Prostate gland (tissue), 2 donors: ENCODE measurements at regions not wholly inside any gene's neighbourhood (a gene's known extent, or its start where the extent isn't known, plus 50 kb on each side); places are given as distances from the start of the nearest gene placed in this dataset.

Experiments used
- DNase-seq: peaks from one replicate; pipeline ENCODE4 v3.0.0-alpha.2; 2019; ENCODE audit warnings: low spot score
- H3K27ac ChIP-seq, 2 donors: fragments of 200-600 bp; sonication (generic); 2 replicates each; pipeline ENCODE4 v1.5.1; 2017 to 2019
- H3K27me3 ChIP-seq: fragments of 200-600 bp; sonication (generic); replicated peaks from 2 replicates; pipeline ENCODE4 v1.5.1; 2019; ENCODE audit not compliant: insufficient read depth
- H3K36me3 ChIP-seq, 2 donors: fragments of 200-600 bp; sonication (generic); 1 replicate in 1 of 2; 2 replicates in 1 of 2; pipeline versions ENCODE4 v1.5.1 to v1.8.1; 2017 to 2019
- H3K4me1 ChIP-seq: fragments of 200-600 bp; sonication (generic); replicated peaks from 2 replicates; pipeline ENCODE4 v1.5.1; 2019
- H3K4me3 ChIP-seq, 2 donors: fragments of 200-600 bp; sonication (generic); 2 replicates each; pipeline ENCODE4 v1.5.1; 2017 to 2019
- H3K9me3 ChIP-seq: fragments of 200-600 bp; sonication (generic); 2 replicates; pipeline ENCODE4 v1.5.1; 2017
- CTCF ChIP-seq, 4 experiments: fragments of 200-600 bp in 2 of 4; fragments of 450-650 bp in 2 of 4; sonication (generic) in 2 of 4; IDR thresholded peaks; 1 replicate in 3 of 4; 2 replicates in 1 of 4; pipeline ENCODE4 v1.5.1; 2016 to 2019; ENCODE audit warnings: antibody characterized with exemption in 4 of 4, mild to moderate bottlenecking in 2 of 4, moderate library complexity in 2 of 4
- POLR2A ChIP-seq: fragments of 450-650 bp; IDR thresholded peaks from one replicate; pipeline ENCODE4 v1.6.1; 2016; ENCODE audit warnings: antibody characterized with exemption, mild to moderate bottlenecking
- POLR2AphosphoS5 ChIP-seq: sonication (generic); formaldehyde crosslinking; IDR thresholded peaks from one replicate; pipeline ENCODE4 v1.6.1; 2017; ENCODE audit warnings: antibody characterized with exemption
- WGBS: methylation state at CpG from one replicate; pipeline ENCODE4 v1.1.5; 2018; 5-methylcytosine and 5-hydroxymethylcytosine counted together
- intact Hi-C: fragments of 100-400 bp; cut with DNase I; formaldehyde crosslinking; loops from one replicate; pipeline ENCODE4 v1.14.2; 2022

GRCh38 chr7:81529785-81530184 lies 240.1 kb downstream of the HGF start:
- no peak for TF ChIP-seq POLR2A
- TF ChIP-seq CTCF (IDR thresholded peaks at IDR 0.05): no peak
- TF ChIP-seq POLR2AphosphoS5: no peak
- intact Hi-C loops: no loop called here
- H3K27me3 ChIP-seq: no peaks in the 10 kb centered on the region
- H3K4me1 ChIP-seq: no peaks in the 10 kb centered on the region
- 25% methylated on average over 2 of the region's 2 CpGs for WGBS
- no peak for DNase-seq
- H3K36me3 ChIP-seq: no peaks in the 10 kb centered on the region
- H3K4me3 ChIP-seq: no peak overlapping the region
- no peak overlapping the region for H3K27ac ChIP-seq
- H3K9me3 ChIP-seq: no peaks in the 10 kb centered on the region

- H3K9me3 ChIP-seq: no peaks in the 10 kb centered on the region
- no peak for DNase-seq
- no peaks in the 10 kb centered on the region for H3K36me3 ChIP-seq
- H3K4me1 ChIP-seq: no peaks in the 10 kb centered on the region
- H3K4me3 ChIP-seq: no peak overlapping the region
- WGBS: 83% methylated on average over 2 of the region's 2 CpGs
- H3K27ac ChIP-seq: no peak overlapping the region
- H3K27me3 ChIP-seq: no peaks in the 10 kb centered on the region
- intact Hi-C loops: no loop called here
- TF ChIP-seq POLR2A (no peak), CTCF (IDR thresholded peaks at IDR 0.05) (no peak), POLR2AphosphoS5 (no peak)
These were observed 242.2 kb downstream of the HGF start for GRCh38 chr7:81527651-81528050.

- Histone ChIP-seq H3K4me1 (no peaks in the 10 kb centered on the region), H3K27me3 (no peaks in the 10 kb centered on the region), H3K27ac (no peak overlapping the region), H3K4me3 (no peak overlapping the region), H3K36me3 (no peaks in the 10 kb centered on the region), H3K9me3 (no peaks in the 10 kb centered on the region)
- 75% methylated on average over 1 of the region's 1 CpG for WGBS
- TF ChIP-seq CTCF (IDR thresholded peaks at IDR 0.05): no peak
- DNase-seq: no peak
- intact Hi-C loops: no loop called here
These were observed 242.9 kb downstream of the HGF start for GRCh38 chr7:81526971-81527370.

- H3K4me1 ChIP-seq: no peaks in the 10 kb centered on the region
- intact Hi-C loops: no loop called here
- no peak overlapping the region for H3K27ac ChIP-seq
- no peaks in the 10 kb centered on the region for H3K27me3 ChIP-seq
- H3K36me3 ChIP-seq: no peaks in the 10 kb centered on the region
- no peak for DNase-seq
- no peaks in the 10 kb centered on the region for H3K9me3 ChIP-seq
- no peak overlapping the region for H3K4me3 ChIP-seq
- no peak for TF ChIP-seq CTCF (IDR thresholded peaks at IDR 0.05)
- TF ChIP-seq POLR2AphosphoS5: no peak
- no peak for TF ChIP-seq POLR2A
These were observed 244.0 kb downstream of the HGF start for GRCh38 chr7:81525841-81526240.

GRCh38 chr7:81519886-81520285 lies 250.0 kb downstream of the HGF start:
- Histone ChIP-seq H3K4me3 (no peak overlapping the region), H3K27ac (no peak overlapping the region), H3K4me1 (no peaks in the 10 kb centered on the region), H3K36me3 (no peaks in the 10 kb centered on the region), H3K9me3 (no peaks in the 10 kb centered on the region), H3K27me3 (no peaks in the 10 kb centered on the region)
- TF ChIP-seq POLR2AphosphoS5 (no peak), CTCF (IDR thresholded peaks at IDR 0.05) (no peak), POLR2A (no peak)
- DNase-seq: no peak
- intact Hi-C loops: no loop called here
- 4% methylated on average over 1 of the region's 1 CpG for WGBS
